ENCODE measurements at regions not wholly inside any gene's neighbourhood (a gene's known extent, or its start where the extent isn't known, plus 50 kb on each side); places are given as distances from the start of the nearest gene placed in this dataset.

- no peak for DNase-seq (ENCODE audit: low read depth)
Measured at GRCh38 chr18:78071166-78071710, 821.6 kb downstream of the GALR1 start.

- DNase-seq (ENCODE audit: low read depth) = no peak
Measured at GRCh38 chr18:78071776-78072175, 822.1 kb downstream of the GALR1 start.

GRCh38 chr18:78072375-78072774 lies 822.7 kb downstream of the GALR1 start:
- DNase-seq (ENCODE audit: low read depth) = no peak

- no peak for DNase-seq (ENCODE audit: low read depth)
Measured at GRCh38 chr18:78073275-78073674, 823.6 kb downstream of the GALR1 start.

- no peak for DNase-seq (ENCODE audit: low read depth)
Measured at GRCh38 chr18:78074400-78075020, 824.9 kb downstream of the GALR1 start.

GRCh38 chr18:78080081-78080480 lies 830.4 kb downstream of the GALR1 start:
- DNase-seq (ENCODE audit: low read depth) = no peak

- DNase-seq (ENCODE audit: low read depth) = no peak
Measured at GRCh38 chr18:78080761-78081160, 831.1 kb downstream of the GALR1 start.

- DNase-seq (ENCODE audit: low read depth) = no peak
Measured at GRCh38 chr18:78082816-78083215, 833.2 kb downstream of the GALR1 start.

- DNase-seq (ENCODE audit: low read depth) = no peak
Measured at GRCh38 chr18:78085241-78086185, 835.9 kb downstream of the GALR1 start.

- DNase-seq (ENCODE audit: low read depth) = no peak
Measured at GRCh38 chr18:78086931-78087330, 837.3 kb downstream of the GALR1 start.

- DNase-seq (ENCODE audit: low read depth) = no peak
Measured at GRCh38 chr18:78087338-78087737, 837.7 kb downstream of the GALR1 start.

- no peak for DNase-seq (ENCODE audit: low read depth)
Measured at GRCh38 chr18:78090584-78090983, 840.9 kb downstream of the GALR1 start.

GRCh38 chr18:78092901-78093300 lies 843.3 kb downstream of the GALR1 start:
- DNase-seq (ENCODE audit: low read depth) = no peak

GRCh38 chr18:78099979-78100588 lies 850.4 kb downstream of the GALR1 start:
- DNase-seq (ENCODE audit: low read depth) = no peak

GRCh38 chr18:78101091-78101490 lies 851.4 kb downstream of the GALR1 start:
- no peak for DNase-seq (ENCODE audit: low read depth)

GRCh38 chr18:78102135-78102534 lies 852.5 kb downstream of the GALR1 start:
- no peak for DNase-seq (ENCODE audit: low read depth)

GRCh38 chr18:78105611-78106010 lies 856.0 kb downstream of the GALR1 start:
- no peak for DNase-seq (ENCODE audit: low read depth)

GRCh38 chr18:78106946-78107345 lies 857.3 kb downstream of the GALR1 start:
- no peak for DNase-seq (ENCODE audit: low read depth)

GRCh38 chr18:78107363-78107762 lies 857.7 kb downstream of the GALR1 start:
- DNase-seq (ENCODE audit: low read depth) = no peak

- no peak for DNase-seq (ENCODE audit: low read depth)
Measured at GRCh38 chr18:78108554-78108953, 858.9 kb downstream of the GALR1 start.

- DNase-seq (ENCODE audit: low read depth) = no peak
Measured at GRCh38 chr18:78113136-78113939, 863.7 kb downstream of the GALR1 start.

- DNase-seq (ENCODE audit: low read depth) = no peak
Measured at GRCh38 chr18:78113940-78114251, 864.2 kb downstream of the GALR1 start.
